ENCODE measurements at regions not wholly inside any gene's neighbourhood (a gene's known extent, or its start where the extent isn't known, plus 50 kb on each side); places are given as distances from the start of the nearest gene placed in this dataset.

- no peak for DNase-seq (ENCODE audit: low spot score)
These were observed 293.4 kb upstream of the PTGER4 start for GRCh38 chr5:40386289-40386688.

GRCh38 chr5:40385544-40385943, 294.2 kb upstream of the PTGER4 start:
- no peak for DNase-seq (ENCODE audit: low spot score)

DNA sequence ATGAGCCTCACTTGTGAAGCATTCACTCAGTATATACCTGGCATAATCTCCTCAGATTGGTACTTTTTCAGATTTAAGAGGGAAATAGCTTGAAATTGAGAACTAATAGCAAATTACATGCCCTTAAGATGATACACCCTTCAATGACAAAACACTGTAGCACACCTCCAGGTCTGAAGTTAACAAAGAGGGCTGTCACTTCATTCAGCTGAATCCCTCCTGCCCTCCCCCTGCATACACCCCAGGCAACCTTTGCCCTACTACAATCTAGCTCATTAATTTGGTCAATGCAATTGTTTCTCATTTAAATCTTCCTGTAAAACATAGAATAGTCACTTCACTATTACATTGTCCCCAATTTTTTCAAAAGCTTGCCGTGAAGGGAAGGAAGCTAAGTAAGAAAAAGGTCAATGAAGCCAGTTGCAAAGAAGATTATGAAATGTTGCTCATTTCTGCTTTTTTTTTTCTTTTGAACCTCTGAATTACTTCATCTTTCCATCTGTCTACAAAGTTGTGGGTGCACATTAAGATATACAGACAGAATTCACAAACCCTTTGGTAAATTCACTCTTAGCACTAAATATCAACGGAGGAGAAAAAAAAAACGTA, 294.8 kb upstream of the PTGER4 start:
- DNase-seq (ENCODE audit: low spot score): no peak

DNA sequence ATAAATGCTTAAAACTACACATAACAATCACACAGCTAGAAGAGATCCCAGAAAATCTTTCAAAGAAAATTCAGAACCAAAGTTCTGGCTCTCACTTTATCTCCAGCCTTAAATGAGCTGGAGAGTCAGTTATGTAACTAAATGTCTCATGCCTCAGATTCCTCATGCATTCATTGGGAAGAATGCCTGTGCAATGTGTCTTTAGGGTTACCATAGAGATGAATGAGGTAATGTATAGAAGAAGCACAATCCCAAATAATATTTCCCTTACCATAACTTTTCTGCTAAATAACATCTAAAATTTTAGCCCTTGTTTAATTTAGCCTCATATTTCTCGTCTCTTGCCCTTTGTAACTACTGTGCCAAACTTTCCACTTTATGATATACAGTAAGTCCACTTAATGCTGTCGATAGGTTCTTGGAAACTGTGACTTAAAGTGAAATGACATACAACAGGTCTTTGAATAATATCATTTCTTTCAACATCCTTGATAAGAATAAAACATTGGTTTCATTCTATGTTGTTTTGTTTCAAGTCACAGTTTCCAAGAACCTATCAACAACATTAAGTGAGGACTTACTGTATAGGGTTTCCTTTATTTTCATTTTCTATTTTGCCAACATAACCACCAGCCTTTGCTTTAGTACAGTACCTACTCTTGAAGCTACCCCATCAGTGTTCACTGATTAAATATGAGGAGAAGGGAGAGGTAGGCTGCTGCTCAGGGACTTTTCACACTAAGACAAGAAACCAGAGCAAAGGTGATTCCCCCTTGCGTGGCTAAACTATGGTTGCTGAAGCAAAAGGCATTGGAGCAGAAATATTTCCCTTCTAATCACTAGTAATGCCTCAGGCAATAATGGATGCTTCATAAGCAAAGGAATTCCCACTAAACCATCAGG, 295.7 kb upstream of the PTGER4 start:
- no peak for DNase-seq (ENCODE audit: low spot score)

- DNase-seq (ENCODE audit: low spot score): no peak
These were observed 297.9 kb upstream of the PTGER4 start for GRCh38 chr5:40381676-40382363.

- DNase-seq (ENCODE audit: low spot score): no peak
These were observed 298.7 kb upstream of the PTGER4 start for GRCh38 chr5:40381016-40381415.

DNA sequence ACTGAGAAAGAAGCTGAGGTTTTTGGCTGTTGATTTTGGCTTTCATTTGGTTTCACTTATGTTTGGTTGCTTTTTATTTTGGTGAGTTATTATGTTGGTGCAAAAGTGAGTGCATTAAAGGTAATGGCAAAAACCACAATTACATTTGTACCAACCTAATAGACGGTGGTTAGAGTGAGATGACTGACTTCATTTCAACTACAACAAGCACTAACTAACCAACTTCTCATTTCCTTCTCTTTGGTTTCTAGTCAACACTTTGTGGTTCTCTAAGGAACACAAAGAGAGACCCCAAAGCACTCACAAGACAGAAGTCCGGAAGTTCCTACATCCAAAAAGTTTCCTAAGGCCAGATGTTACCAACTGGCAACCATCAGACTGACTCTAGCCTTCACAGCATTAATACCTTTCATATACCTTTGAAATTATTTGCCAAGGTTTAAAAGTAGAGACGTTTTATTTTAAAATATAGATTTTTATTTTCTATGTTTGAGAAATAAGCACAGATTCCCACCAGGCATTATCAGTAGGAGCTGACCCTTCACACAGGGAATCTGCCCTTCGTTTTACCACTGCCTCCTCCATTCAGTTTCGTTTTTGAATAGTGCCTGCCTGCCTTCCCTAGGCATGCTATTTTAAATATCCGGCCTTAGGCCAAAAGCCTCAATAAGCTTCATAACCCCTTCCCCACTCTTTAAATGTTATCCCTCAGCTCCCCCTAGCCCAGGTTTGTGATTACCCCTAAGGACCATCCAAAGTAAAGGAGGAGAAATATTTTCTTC, 301.1 kb upstream of the PTGER4 start:
- no peak for DNase-seq (ENCODE audit: low spot score)

DNA sequence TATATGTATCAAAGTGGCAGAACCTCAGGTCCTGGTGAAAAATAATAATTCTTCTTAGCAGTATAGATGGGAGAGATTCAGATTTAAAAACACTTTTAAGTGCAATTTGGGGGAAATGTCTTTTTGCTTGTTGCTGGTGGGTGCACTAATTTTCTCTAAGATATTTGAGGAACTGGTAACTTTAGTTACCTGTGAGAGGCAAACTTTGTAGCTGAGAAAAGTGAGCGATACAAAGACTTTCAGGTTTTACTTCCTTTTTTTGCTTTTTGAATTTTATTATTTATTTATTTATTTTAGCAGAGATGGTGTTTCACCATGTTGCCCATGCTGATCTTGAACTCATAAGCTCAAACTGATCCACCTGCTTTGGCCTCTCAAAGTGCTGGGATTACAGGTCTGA, 303.1 kb upstream of the PTGER4 start:
- DNase-seq (ENCODE audit: low spot score): no peak

GRCh38 chr5:40374853-40375252, 304.9 kb upstream of the PTGER4 start:
- no peak for DNase-seq (ENCODE audit: low spot score)

GRCh38 chr5:40368200-40368599, 311.5 kb upstream of the PTGER4 start:
- DNase-seq (ENCODE audit: low spot score): no peak

DNA sequence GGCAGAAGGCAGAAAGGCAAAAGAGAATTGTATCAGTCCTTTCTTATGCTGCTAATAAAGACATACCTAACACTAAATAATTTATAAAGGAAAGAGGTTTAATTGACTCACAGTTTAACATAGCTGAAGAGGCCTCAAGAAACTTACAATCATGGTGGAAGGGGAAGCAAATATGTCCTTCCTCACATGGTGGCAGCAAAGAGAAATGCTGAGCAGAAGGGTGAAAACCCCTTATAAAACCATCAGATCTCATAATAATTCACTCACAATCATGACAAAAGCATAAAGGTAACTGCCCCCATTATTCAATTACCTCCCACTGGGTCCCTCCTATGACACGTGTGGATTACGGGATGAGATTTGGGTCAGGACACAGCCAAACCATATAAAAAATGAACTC, 312.5 kb upstream of the PTGER4 start:
- DNase-seq (ENCODE audit: low spot score): no peak

DNA sequence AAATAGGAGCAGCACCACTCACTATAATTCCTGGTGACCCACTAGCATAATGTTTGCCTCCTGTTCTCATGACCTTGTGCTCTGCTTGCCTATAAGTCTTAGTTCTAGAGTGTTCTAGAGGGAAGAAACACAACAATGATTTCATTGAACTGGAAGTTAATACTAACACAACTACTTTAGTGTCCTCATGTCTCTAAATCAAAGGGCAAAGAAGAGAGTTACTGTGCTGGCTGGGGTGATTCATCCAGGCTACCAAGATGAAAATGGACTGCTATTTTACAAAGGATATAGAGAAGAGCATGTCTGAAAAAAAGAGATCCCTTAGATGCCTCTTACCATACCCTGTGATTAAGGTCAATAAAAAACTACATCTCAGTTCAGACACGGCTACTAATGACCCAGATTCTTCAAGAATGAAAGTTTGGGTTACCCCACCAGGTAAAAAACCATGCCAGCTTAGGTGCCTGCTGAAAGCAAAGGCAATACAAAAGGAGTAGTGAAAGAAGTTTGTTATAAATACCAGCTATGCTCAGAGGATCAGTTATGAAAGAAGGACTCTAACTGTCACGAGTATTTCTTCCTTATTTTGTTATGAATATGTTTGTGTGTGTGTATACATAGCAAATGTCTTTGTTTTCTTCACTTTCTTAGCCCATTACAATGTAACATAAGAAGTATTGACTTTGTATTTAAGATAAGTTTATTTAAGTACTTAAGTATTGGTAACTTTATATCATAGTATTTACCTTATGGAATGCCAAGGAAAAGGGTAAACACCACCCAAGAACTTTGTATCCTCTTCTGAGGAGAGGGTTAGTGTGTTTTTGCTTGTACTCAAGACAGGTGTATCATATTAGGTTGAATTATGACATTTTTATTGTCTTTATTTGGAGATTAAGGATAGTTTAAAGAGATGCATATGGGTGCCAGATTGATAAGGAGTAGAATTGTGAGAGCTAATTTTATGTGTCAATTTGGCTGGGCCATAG, 314.1 kb upstream of the PTGER4 start:
- DNase-seq (ENCODE audit: low spot score): no peak

- no peak for DNase-seq (ENCODE audit: low spot score)
These were observed 315.3 kb upstream of the PTGER4 start for GRCh38 chr5:40364441-40364840.

DNA sequence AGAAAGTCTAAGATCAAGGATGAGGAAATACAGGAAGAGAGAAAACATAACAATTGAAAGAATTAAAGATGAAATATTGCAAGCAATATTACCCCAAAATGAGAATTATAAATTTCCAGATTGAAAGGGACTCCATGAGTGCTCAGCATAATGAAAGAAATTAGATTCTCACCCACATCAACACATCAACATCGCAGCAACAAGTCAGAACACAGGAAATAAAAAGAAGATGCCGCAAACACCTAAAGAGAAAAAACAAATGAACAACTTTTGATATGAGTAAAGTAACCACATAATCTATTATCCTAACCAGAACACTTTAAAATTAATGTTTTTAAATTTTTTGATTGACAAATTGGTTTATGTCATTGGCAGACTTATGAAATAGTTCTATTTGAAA, 318.3 kb upstream of the PTGER4 start:
- no peak for DNase-seq (ENCODE audit: low spot score)

- no peak for DNase-seq (ENCODE audit: low spot score)
These were observed 319.0 kb upstream of the PTGER4 start for GRCh38 chr5:40360685-40361084.

GRCh38 chr5:40359832-40360231, 319.9 kb upstream of the PTGER4 start:
- no peak for DNase-seq (ENCODE audit: low spot score)

DNA sequence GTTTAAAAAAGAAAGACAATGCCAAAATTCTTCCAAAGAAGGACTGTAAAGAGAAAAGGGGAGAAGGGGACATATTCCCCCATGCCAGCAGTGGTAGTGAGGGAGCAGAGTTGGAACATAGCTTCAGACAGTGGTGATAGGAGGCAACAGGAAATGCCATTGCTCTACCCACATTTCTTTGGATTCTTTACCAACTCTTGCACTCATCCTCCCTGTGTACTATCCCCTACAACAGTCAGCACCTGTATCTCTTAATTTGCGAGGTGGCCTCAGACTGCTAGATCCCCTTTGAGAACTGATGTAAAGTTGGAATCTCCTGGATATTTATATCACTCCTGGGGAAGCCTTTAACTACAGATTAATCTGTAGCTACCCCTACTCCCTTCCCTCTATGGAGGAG, 320.6 kb upstream of the PTGER4 start:
- DNase-seq (ENCODE audit: low spot score): no peak

- no peak for DNase-seq (ENCODE audit: low spot score)
These were observed 323.5 kb upstream of the PTGER4 start for GRCh38 chr5:40356248-40356647.

GRCh38 chr5:40355846-40356245, 323.9 kb upstream of the PTGER4 start:
- no peak for DNase-seq (ENCODE audit: low spot score)

GRCh38 chr5:40355181-40355580, 324.5 kb upstream of the PTGER4 start:
- DNase-seq (ENCODE audit: low spot score): no peak

GRCh38 chr5:40354171-40354570, 325.5 kb upstream of the PTGER4 start:
- no peak for DNase-seq (ENCODE audit: low spot score)

Data from ureter (tissue), 1 donor.